HG03571 (cell line): ENCODE measurements at regions not wholly inside any gene's neighbourhood (a gene's known extent, or its start where the extent isn't known, plus 50 kb on each side); places are given as distances from the start of the nearest gene placed in this dataset.

Experiments
- ATAC-seq: cut with Tn5 transposase; IDR thresholded peaks from one replicate; pipeline ENCODE4 v1.9.1; 2021; ENCODE audit not compliant: unreplicated experiment

GRCh38 chr16:52237823-52238222 lies 309.1 kb downstream of the TOX3 start:
- ATAC-seq: no peak

- ATAC-seq: no peak
Observed at GRCh38 chr16:52235186-52235585, 311.8 kb downstream of the TOX3 start.

GRCh38 chr16:52234626-52235025 lies 312.3 kb downstream of the TOX3 start:
- no peak for ATAC-seq

GRCh38 chr16:52229471-52229870 lies 317.5 kb downstream of the TOX3 start:
- no peak for ATAC-seq

GRCh38 chr16:52227851-52228250 lies 319.1 kb downstream of the TOX3 start:
- ATAC-seq: no peak

- ATAC-seq: no peak
Observed at GRCh38 chr16:52212841-52213240, 334.1 kb downstream of the TOX3 start.

GRCh38 chr16:52209227-52209626 lies 337.7 kb downstream of the TOX3 start:
- ATAC-seq: no peak

- ATAC-seq: no peak
Observed at GRCh38 chr16:52203096-52203495, 343.8 kb downstream of the TOX3 start.

- ATAC-seq: no peak
Observed at GRCh38 chr16:52193441-52193840, 353.5 kb downstream of the TOX3 start.

- ATAC-seq: peak; percentile 76
Observed at GRCh38 chr16:52191531-52192134, 355.3 kb downstream of the TOX3 start.

GRCh38 chr16:52184336-52184735 lies 362.6 kb downstream of the TOX3 start:
- no peak for ATAC-seq

- no peak for ATAC-seq
Observed at GRCh38 chr16:52182840-52183239, 364.1 kb downstream of the TOX3 start.

GRCh38 chr16:52174168-52174567 lies 372.8 kb downstream of the TOX3 start:
- no peak for ATAC-seq

- ATAC-seq: no peak
Observed at GRCh38 chr16:52171481-52171880, 375.5 kb downstream of the TOX3 start.

- no peak for ATAC-seq
Observed at GRCh38 chr16:52167328-52167727, 379.6 kb downstream of the TOX3 start.

GRCh38 chr16:52165961-52166360 lies 381.0 kb downstream of the TOX3 start:
- no peak for ATAC-seq

- ATAC-seq: no peak
Observed at GRCh38 chr16:52149003-52149402, 397.9 kb downstream of the TOX3 start.

- ATAC-seq: no peak
Observed at GRCh38 chr16:52141871-52142270, 405.1 kb downstream of the TOX3 start.

GRCh38 chr16:52128361-52128760 lies 418.6 kb downstream of the TOX3 start:
- ATAC-seq: no peak

GRCh38 chr16:52123842-52124241 lies 423.1 kb downstream of the TOX3 start:
- ATAC-seq: no peak

- ATAC-seq: no peak
Observed at GRCh38 chr16:52123061-52123839, 423.7 kb downstream of the TOX3 start.

GRCh38 chr16:52117171-52117570 lies 429.8 kb downstream of the TOX3 start:
- no peak for ATAC-seq

GRCh38 chr16:52114379-52114778 lies 432.6 kb downstream of the TOX3 start:
- ATAC-seq: no peak
